ENCODE measurements at regions not wholly inside any gene's neighbourhood (a gene's known extent, or its start where the extent isn't known, plus 50 kb on each side); places are given as distances from the start of the nearest gene placed in this dataset.

DNA sequence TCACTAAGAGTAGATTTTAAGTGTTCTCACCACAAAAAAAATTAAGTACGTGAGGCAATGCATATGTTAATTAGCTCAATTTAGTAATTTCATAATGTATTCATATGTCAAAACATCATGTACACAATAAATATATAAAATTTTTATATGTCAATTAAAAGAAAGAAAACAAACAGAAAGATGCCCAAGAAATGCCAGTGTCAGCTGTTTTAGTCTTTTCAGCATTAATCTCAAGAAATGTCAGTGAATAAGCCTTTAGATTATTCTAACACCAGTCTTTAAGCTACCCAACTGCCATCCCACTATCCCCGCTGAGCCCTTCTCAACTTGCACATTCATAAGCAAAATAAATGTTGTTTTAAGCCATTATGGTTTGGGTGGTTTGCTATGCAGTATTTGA lies 76.5 kb downstream of the C1D start:
- no peaks in the 10 kb centered on the region for H3K4me1 ChIP-seq (ENCODE audit: control insufficient read depth, insufficient read depth, low read length)
- intact Hi-C loops (cut with micrococcal nuclease): no loop called here
- Mint-ChIP-seq H3K36me3 (no peaks in the 10 kb centered on the region), H3K27me3 (ENCODE audit: low read depth in 2 of 2) (peaks cover 14 to 15% of the 10 kb centered on the region in 2 donors), H3K9me3 (no peaks in the 10 kb centered on the region), H3K4me1 (no peaks in the 10 kb centered on the region), H3K27ac (no peak overlapping the region), H3K4me3 (no peak overlapping the region)
- TF ChIP-seq, protein P1, sequence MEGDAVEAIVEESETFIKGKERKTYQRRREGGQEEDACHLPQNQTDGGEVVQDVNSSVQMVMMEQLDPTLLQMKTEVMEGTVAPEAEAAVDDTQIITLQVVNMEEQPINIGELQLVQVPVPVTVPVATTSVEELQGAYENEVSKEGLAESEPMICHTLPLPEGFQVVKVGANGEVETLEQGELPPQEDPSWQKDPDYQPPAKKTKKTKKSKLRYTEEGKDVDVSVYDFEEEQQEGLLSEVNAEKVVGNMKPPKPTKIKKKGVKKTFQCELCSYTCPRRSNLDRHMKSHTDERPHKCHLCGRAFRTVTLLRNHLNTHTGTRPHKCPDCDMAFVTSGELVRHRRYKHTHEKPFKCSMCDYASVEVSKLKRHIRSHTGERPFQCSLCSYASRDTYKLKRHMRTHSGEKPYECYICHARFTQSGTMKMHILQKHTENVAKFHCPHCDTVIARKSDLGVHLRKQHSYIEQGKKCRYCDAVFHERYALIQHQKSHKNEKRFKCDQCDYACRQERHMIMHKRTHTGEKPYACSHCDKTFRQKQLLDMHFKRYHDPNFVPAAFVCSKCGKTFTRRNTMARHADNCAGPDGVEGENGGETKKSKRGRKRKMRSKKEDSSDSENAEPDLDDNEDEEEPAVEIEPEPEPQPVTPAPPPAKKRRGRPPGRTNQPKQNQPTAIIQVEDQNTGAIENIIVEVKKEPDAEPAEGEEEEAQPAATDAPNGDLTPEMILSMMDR (IDR thresholded peaks at IDR 0.05): no peak
- ATAC-seq (no peak), DNase-seq (no peak)
- H3K27ac ChIP-seq (ENCODE audit: low read length): no peak overlapping the region
- no CpG with 5 or more reads among the region's 2 CpGs for WGBS (ENCODE audit: insufficient coverage)
- no peaks in the 10 kb centered on the region for H3K27me3 ChIP-seq (ENCODE audit: control insufficient read depth, insufficient read depth, low read length)
- H3K9me3 ChIP-seq (ENCODE audit: control insufficient read depth, insufficient read depth, low read length): no peaks in the 10 kb centered on the region
- H3K4me3 ChIP-seq (ENCODE audit: low read length): no peak overlapping the region
- no peaks in the 10 kb centered on the region for H3K36me3 ChIP-seq (ENCODE audit: control insufficient read depth, insufficient read depth, low read length)

All from natural killer cell (primary cell).